ENCODE measurements at regions not wholly inside any gene's neighbourhood (a gene's known extent, or its start where the extent isn't known, plus 50 kb on each side); places are given as distances from the start of the nearest gene placed in this dataset.

DNA sequence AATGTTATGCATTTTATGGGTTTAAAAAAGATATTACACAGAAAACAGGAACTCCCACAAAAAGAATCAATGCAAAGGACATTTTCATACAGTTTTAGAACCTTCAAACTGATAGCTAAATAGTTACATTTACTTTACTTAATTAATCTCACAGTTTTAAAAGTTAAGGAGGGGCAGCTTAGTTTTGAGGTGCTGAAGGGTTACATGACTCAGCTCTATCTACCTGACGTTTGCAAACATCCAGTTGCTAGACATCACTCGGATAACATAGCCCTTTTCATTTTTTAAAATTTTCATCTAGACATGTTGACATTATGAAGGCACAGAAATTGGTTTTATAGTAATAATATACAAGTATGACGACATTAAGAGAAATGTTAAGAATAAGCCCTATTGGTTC, 53.7 kb upstream of the HSD17B12 start:
- no peak for DNase-seq (ENCODE audit: low read depth)

Measured in fibroblast of the conjunctiva (primary cell).